ENCODE measurements at regions not wholly inside any gene's neighbourhood (a gene's known extent, or its start where the extent isn't known, plus 50 kb on each side); places are given as distances from the start of the nearest gene placed in this dataset.

- TF ChIP-seq, protein P1, sequence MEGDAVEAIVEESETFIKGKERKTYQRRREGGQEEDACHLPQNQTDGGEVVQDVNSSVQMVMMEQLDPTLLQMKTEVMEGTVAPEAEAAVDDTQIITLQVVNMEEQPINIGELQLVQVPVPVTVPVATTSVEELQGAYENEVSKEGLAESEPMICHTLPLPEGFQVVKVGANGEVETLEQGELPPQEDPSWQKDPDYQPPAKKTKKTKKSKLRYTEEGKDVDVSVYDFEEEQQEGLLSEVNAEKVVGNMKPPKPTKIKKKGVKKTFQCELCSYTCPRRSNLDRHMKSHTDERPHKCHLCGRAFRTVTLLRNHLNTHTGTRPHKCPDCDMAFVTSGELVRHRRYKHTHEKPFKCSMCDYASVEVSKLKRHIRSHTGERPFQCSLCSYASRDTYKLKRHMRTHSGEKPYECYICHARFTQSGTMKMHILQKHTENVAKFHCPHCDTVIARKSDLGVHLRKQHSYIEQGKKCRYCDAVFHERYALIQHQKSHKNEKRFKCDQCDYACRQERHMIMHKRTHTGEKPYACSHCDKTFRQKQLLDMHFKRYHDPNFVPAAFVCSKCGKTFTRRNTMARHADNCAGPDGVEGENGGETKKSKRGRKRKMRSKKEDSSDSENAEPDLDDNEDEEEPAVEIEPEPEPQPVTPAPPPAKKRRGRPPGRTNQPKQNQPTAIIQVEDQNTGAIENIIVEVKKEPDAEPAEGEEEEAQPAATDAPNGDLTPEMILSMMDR (IDR thresholded peaks at IDR 0.05; ENCODE audit: insufficient read depth, low read depth, low read length) = no peak
- no peak for TF ChIP-seq EZH2 (IDR thresholded peaks at IDR 0.05; ENCODE audit: insufficient read depth, low read length)
Measured at GRCh38 chr10:84996580-84996979, 668.2 kb downstream of the CCSER2 start.
